B cell (primary cell): ENCODE measurements at regions not wholly inside any gene's neighbourhood (a gene's known extent, or its start where the extent isn't known, plus 50 kb on each side); places are given as distances from the start of the nearest gene placed in this dataset.
A peak's percentile ranks its signal among the peaks of the same experiment; 100 is the strongest.

ENCODE experiments used
- ATAC-seq: fragments of 200-7000 bp; cut with Tn5 transposase; one replicate; pipeline ENCODE4 v1.10.0; 2021; ENCODE audit warnings: low read depth, mild to moderate bottlenecking, moderate number of reproducible peaks, moderate library complexity
- CTCF ChIA-PET: fragments of 350-600 bp; sonication (Branson Sonifier 250); formaldehyde crosslinking; loops from one replicate; lab custom pipeline; 2021; ENCODE audit warnings: antibody characterized with exemption, inconsistent platforms; lab: Charles Lee
- POLR2A ChIA-PET: fragments of 350-600 bp; sonication (Branson Sonifier 250); formaldehyde crosslinking; loops from one replicate; lab custom pipeline; 2021; ENCODE audit warnings: antibody characterized with exemption; lab: Charles Lee
- DNase-seq: peaks from one replicate; pipeline ENCODE4 v3.0.0; 2013
- H2AFZ ChIP-seq: 2 replicates; pipeline ENCODE4 v1.6.1; 2012; ENCODE audit warnings: mild to moderate bottlenecking, low read depth, low read length; ENCODE audit not compliant: insufficient read depth, poor library complexity, severe bottlenecking
- H3K27ac ChIP-seq, 2 donors: 1 replicate in 1 of 2; 2 replicates in 1 of 2; pipeline ENCODE4 v1.5.1; 2012 to 2013; ENCODE audit warnings: low read length in 2 of 2, mild to moderate bottlenecking in 2 of 2, moderate library complexity in 1 of 2
- H3K27me3 ChIP-seq, 4 experiments: fragments of 200-600 bp in 1 of 4; sonication (generic) in 1 of 4; replicated peaks in 1 of 4; 1 replicate in 2 of 4; 2 replicates in 2 of 4; pipeline versions ENCODE4 v1.6.1 to v1.7.0; 2013 to 2016; ENCODE audit warnings: low read length in 3 of 4, mild to moderate bottlenecking in 2 of 4, mixed read lengths in 1 of 4, moderate library complexity in 1 of 4; ENCODE audit not compliant: insufficient read depth in 4 of 4, control insufficient read depth in 3 of 4; ENCODE audit errors: control extremely low read depth in 1 of 4
- H3K36me3 ChIP-seq, 2 experiments: replicated peaks in 1 of 2; 1 replicate in 1 of 2; 2 replicates in 1 of 2; pipeline versions ENCODE4 v1.6.1 to v1.7.1; 2013; ENCODE audit warnings: low read length in 1 of 2; ENCODE audit not compliant: insufficient read depth in 2 of 2, control insufficient read depth in 1 of 2; ENCODE audit errors: control extremely low read depth in 1 of 2, extremely low read depth in 1 of 2
- H3K4me1 ChIP-seq, 2 donors: fragments of 200-600 bp in 1 of 2; sonication (generic) in 1 of 2; 1 replicate in 1 of 2; 2 replicates in 1 of 2; pipeline versions ENCODE4 v1.5.1 to v1.6.1; 2013 to 2017; ENCODE audit warnings: low read length in 2 of 2; ENCODE audit not compliant: control insufficient read depth in 2 of 2, insufficient read depth in 2 of 2
- H3K4me2 ChIP-seq: replicated peaks from 2 replicates; pipeline ENCODE3; 2012; ENCODE audit warnings: mild to moderate bottlenecking, low read depth, low read length; ENCODE audit not compliant: poor library complexity, severe bottlenecking
- H3K4me3 ChIP-seq, 5 experiments: fragments of 200-600 bp in 1 of 5; sonication (generic) in 1 of 5; 1 replicate in 3 of 5; 2 replicates in 2 of 5; pipeline versions ENCODE4 v1.5.1 to v1.7.0; 2011 to 2016; ENCODE audit warnings: low read length in 4 of 5, mild to moderate bottlenecking in 4 of 5, low read depth in 2 of 5, control low read depth in 1 of 5, moderate library complexity in 1 of 5; ENCODE audit not compliant: insufficient read depth in 1 of 5; ENCODE audit errors: control extremely low read depth in 1 of 5, extremely low read depth in 1 of 5
- H3K79me2 ChIP-seq: fragments of 200-600 bp; sonication (generic); one replicate; pipeline ENCODE4 v1.6.0; 2016; ENCODE audit warnings: low read length; ENCODE audit not compliant: control insufficient read depth, insufficient read depth
- H3K9ac ChIP-seq: fragments of 200-600 bp; sonication (generic); 2 replicates; pipeline ENCODE4 v1.6.1; 2017; ENCODE audit warnings: mild to moderate bottlenecking, low read length, moderate library complexity
- H3K9me3 ChIP-seq, 3 donors: one replicate each; pipeline versions ENCODE4 v1.6.1 to v1.7.1; 2013; ENCODE audit warnings: low read length in 2 of 3; ENCODE audit not compliant: control insufficient read depth in 2 of 3, insufficient read depth in 1 of 3; ENCODE audit errors: control extremely low read depth in 1 of 3
- H4K20me1 ChIP-seq: 2 replicates; pipeline ENCODE4 v1.6.0; 2012; ENCODE audit warnings: mild to moderate bottlenecking, low read length; ENCODE audit not compliant: insufficient read depth, control insufficient read depth, poor library complexity, severe bottlenecking
- H3K27ac Mint-ChIP-seq: one replicate; pipeline ENCODE4 v1.8.0; 2021; ENCODE audit warnings: mixed read lengths
- H3K27me3 Mint-ChIP-seq: one replicate; pipeline ENCODE4 v1.8.0; 2021; ENCODE audit warnings: mixed read lengths
- H3K4me1 Mint-ChIP-seq: one replicate; pipeline ENCODE4 v1.8.0; 2021; ENCODE audit warnings: mixed read lengths
- H3K4me3 Mint-ChIP-seq: one replicate; pipeline ENCODE4 v1.8.0; 2021; ENCODE audit warnings: mixed read lengths
- H3K9me3 Mint-ChIP-seq: one replicate; pipeline ENCODE4 v1.8.0; 2022; ENCODE audit warnings: mixed read lengths; ENCODE audit not compliant: insufficient read depth
- CTCF ChIP-seq: fragments of 200-600 bp; IDR thresholded peaks from one replicate; pipeline ENCODE4 v1.8.0; 2022; ENCODE audit warnings: antibody characterized with exemption, mild to moderate bottlenecking
- EZH2 ChIP-seq: IDR thresholded peaks from 2 replicates; pipeline ENCODE4 v1.6.1; 2012; ENCODE audit warnings: borderline replicate concordance, low read depth, mild to moderate bottlenecking, moderate library complexity, low read length; ENCODE audit not compliant: insufficient read depth, poor library complexity, severe bottlenecking
- WGBS: methylation state at CpG from one replicate; pipeline ENCODE4 v1.1.5; 2013; ENCODE audit warnings: missing lambda C conversion rate; ENCODE audit not compliant: insufficient coverage; 5-methylcytosine and 5-hydroxymethylcytosine counted together
- intact Hi-C: fragments of 100-400 bp; cut with micrococcal nuclease; formaldehyde crosslinking; loops from one replicate; pipeline ENCODE4 v1.10.0; 2022

GRCh38 chr7:77467408-77467807 lies 51.3 kb upstream of the GSAP start:
- Histone ChIP-seq H3K27ac (no peak overlapping the region), H3K36me3 (no peaks in the 10 kb centered on the region), H3K4me2 (no peak overlapping the region), H3K79me2 (no peaks in the 10 kb centered on the region), H3K4me1 (peaks cover 3 to 18% of the 10 kb centered on the region in 2 donors), H3K27me3 (no peaks in the 10 kb centered on the region), H3K9me3 (no peaks in the 10 kb centered on the region), H3K4me3 (no peak overlapping the region), H3K9ac (no peak overlapping the region), H4K20me1 (no peaks in the 10 kb centered on the region), H2AFZ (no peak overlapping the region)
- H3K4me1 Mint-ChIP-seq = peaks cover 31% of the 10 kb centered on the region
- no peak overlapping the region for H3K27ac Mint-ChIP-seq
- no peaks in the 10 kb centered on the region for H3K9me3 Mint-ChIP-seq
- intact Hi-C loops = loop anchor here (10.0 kb wide), 2 partner anchors 57 to 107 kb away; no protein-coding TSS in a partner anchor
- POLR2A ChIA-PET = no interaction called here
- CTCF ChIA-PET = no interaction called here
- H3K27me3 Mint-ChIP-seq = no peaks in the 10 kb centered on the region
- no peak for ATAC-seq
- 82% methylated on average over 1 of the region's 3 CpGs for WGBS
- DNase-seq = no peak
- TF ChIP-seq EZH2 (no peak), CTCF (no peak)
- no peak overlapping the region for H3K4me3 Mint-ChIP-seq

- Histone ChIP-seq H3K9ac (no peak overlapping the region), H3K4me3 (no peak overlapping the region), H4K20me1 (no peaks in the 10 kb centered on the region), H2AFZ (no peak overlapping the region), H3K4me1 (peaks cover 3 to 18% of the 10 kb centered on the region in 2 donors), H3K36me3 (no peaks in the 10 kb centered on the region), H3K79me2 (no peaks in the 10 kb centered on the region), H3K4me2 (no peak overlapping the region), H3K27me3 (no peaks in the 10 kb centered on the region), H3K9me3 (no peaks in the 10 kb centered on the region), H3K27ac (no peak overlapping the region)
- TF ChIP-seq CTCF (no peak), EZH2 (no peak)
- no CpG with 5 or more reads among the region's 1 CpG for WGBS
- POLR2A ChIA-PET = interaction anchor here (0.7 to 1.1 kb wide), 2 partner anchors 23 to 50 kb away, joined by 3 to 6 read pairs; no protein-coding TSS in a partner anchor
- no peaks in the 10 kb centered on the region for H3K27me3 Mint-ChIP-seq
- peaks cover 31% of the 10 kb centered on the region for H3K4me1 Mint-ChIP-seq
- intact Hi-C loops = loop anchor here (10.0 kb wide), 2 partner anchors 58 to 108 kb away; no protein-coding TSS in a partner anchor
- H3K4me3 Mint-ChIP-seq = no peak overlapping the region
- no peak overlapping the region for H3K27ac Mint-ChIP-seq
- no peaks in the 10 kb centered on the region for H3K9me3 Mint-ChIP-seq
- CTCF ChIA-PET = interaction anchor here (0.6 kb wide), 1 partner anchor 248 kb away, joined by 3 read pairs; no protein-coding TSS in a partner anchor
- DNase-seq (peak; percentile 17), ATAC-seq (peak; percentile 24)
Observed at GRCh38 chr7:77466450-77466849, 50.3 kb upstream of the GSAP start.
